ENCODE measurements at regions not wholly inside any gene's neighbourhood (a gene's known extent, or its start where the extent isn't known, plus 50 kb on each side); places are given as distances from the start of the nearest gene placed in this dataset.

- Histone ChIP-seq H3K27ac (no peak overlapping the region), H3K27me3 (no peaks in the 10 kb centered on the region), H3K36me3 (no peaks in the 10 kb centered on the region), H3K4me3 (no peak overlapping the region), H3K4me1 (no peaks in the 10 kb centered on the region), H3K9me3 (peaks cover 0 to under 1% (median 0%) of the 10 kb centered on the region in 12 donors)
- no peak for TF ChIP-seq CTCF (IDR thresholded peaks at IDR 0.05)
- TF ChIP-seq POLR2A (IDR thresholded peaks at IDR 0.05), result no peak
- intact Hi-C loops (cut with DNase I), result no loop called here
- DNase-seq, result no peak
- ATAC-seq, result no peak
- WGBS, 4 donors, result 48 to 66% (median 59%) methylated on average over 5 of the region's 5 CpGs
Observed at GRCh38 chr4:180363815-180364214, 1879.4 kb upstream of the TENM3 start.

- TF ChIP-seq CTCF (IDR thresholded peaks at IDR 0.05) (no peak), POLR2A (IDR thresholded peaks at IDR 0.05) (no peak)
Observed at GRCh38 chr4:180372691-180373090, 1870.5 kb upstream of the TENM3 start.

GRCh38 chr4:180377741-180378140 lies 1865.5 kb upstream of the TENM3 start:
- intact Hi-C loops (cut with DNase I), result no loop called here
- no peak overlapping the region for H3K4me3 ChIP-seq
- H3K27ac ChIP-seq, result no peak overlapping the region
- no peak for TF ChIP-seq CTCF (IDR thresholded peaks at IDR 0.05)
- no peak for TF ChIP-seq POLR2A (IDR thresholded peaks at IDR 0.05)
- ATAC-seq, result no peak
- no peak for DNase-seq
- H3K4me1 ChIP-seq, result no peaks in the 10 kb centered on the region
- no peaks in the 10 kb centered on the region for H3K27me3 ChIP-seq
- H3K36me3 ChIP-seq, result no peaks in the 10 kb centered on the region
- WGBS, 4 donors, result 35 to 46% (median 41%) methylated on average over 1 of the region's 1 CpG
- peaks cover 0 to 2% (median 0%) of the 10 kb centered on the region in 12 donors for H3K9me3 ChIP-seq

More at GRCh38 chr4:180372691-180373090, 1870.5 kb upstream of the TENM3 start:
- intact Hi-C loops (cut with DNase I), result no loop called here
- H3K27ac ChIP-seq, result no peak overlapping the region
- H3K4me1 ChIP-seq, result no peaks in the 10 kb centered on the region
- no peaks in the 10 kb centered on the region for H3K27me3 ChIP-seq
- H3K9me3 ChIP-seq, result no peaks in the 10 kb centered on the region
- ATAC-seq, result no peak
- no peak overlapping the region for H3K4me3 ChIP-seq
- H3K36me3 ChIP-seq, result no peaks in the 10 kb centered on the region
- no peak for DNase-seq

GRCh38 chr4:180380733-180381132 lies 1862.5 kb upstream of the TENM3 start:
- Histone ChIP-seq H3K4me3 (no peak overlapping the region), H3K27me3 (no peaks in the 10 kb centered on the region), H3K9me3 (peaks cover 0 to 2% (median 0%) of the 10 kb centered on the region in 12 donors), H3K27ac (no peak overlapping the region), H3K36me3 (no peaks in the 10 kb centered on the region), H3K4me1 (no peaks in the 10 kb centered on the region)
- DNase-seq (no peak), ATAC-seq (no peak)
- 65 to 73% (median 70%) methylated on average over 5 of the region's 5 CpGs for WGBS, 4 donors
- intact Hi-C loops (cut with DNase I), result no loop called here
- no peak for TF ChIP-seq CTCF (IDR thresholded peaks at IDR 0.05)
- TF ChIP-seq POLR2A (IDR thresholded peaks at IDR 0.05), result no peak

All from heart left ventricle (tissue), 16 donors.